ENCODE measurements at regions not wholly inside any gene's neighbourhood (a gene's known extent, or its start where the extent isn't known, plus 50 kb on each side); places are given as distances from the start of the nearest gene placed in this dataset.

DNA sequence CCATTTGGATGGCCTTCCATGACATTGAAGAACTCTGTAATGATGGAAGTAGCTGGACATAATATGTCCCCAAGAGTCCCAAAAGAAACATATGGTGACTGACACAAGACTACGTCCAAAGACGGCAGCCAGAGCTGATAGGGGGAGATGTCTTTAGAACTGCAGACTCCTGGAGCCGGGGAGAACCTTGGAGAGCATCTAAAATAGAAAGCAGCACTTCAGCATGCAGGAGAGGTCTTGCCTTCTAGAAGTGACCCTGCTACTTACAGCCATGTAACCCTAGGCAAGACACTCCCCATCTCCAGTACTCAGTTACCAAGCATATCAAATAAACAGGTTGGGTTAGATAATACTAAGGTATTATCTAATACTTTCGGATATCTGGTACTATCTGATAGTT, 143.8 kb upstream of the BCL6 start:
- CTCF ChIA-PET = no interaction called here
- H3K4me1 ChIP-seq (ENCODE audit: control insufficient read depth, insufficient read depth, low read length) = no peaks in the 10 kb centered on the region
- POLR2A ChIA-PET = no interaction called here
- H3K4me3 ChIP-seq (ENCODE audit: low read depth, low read length) = no peak overlapping the region
- TF ChIP-seq, protein P1, sequence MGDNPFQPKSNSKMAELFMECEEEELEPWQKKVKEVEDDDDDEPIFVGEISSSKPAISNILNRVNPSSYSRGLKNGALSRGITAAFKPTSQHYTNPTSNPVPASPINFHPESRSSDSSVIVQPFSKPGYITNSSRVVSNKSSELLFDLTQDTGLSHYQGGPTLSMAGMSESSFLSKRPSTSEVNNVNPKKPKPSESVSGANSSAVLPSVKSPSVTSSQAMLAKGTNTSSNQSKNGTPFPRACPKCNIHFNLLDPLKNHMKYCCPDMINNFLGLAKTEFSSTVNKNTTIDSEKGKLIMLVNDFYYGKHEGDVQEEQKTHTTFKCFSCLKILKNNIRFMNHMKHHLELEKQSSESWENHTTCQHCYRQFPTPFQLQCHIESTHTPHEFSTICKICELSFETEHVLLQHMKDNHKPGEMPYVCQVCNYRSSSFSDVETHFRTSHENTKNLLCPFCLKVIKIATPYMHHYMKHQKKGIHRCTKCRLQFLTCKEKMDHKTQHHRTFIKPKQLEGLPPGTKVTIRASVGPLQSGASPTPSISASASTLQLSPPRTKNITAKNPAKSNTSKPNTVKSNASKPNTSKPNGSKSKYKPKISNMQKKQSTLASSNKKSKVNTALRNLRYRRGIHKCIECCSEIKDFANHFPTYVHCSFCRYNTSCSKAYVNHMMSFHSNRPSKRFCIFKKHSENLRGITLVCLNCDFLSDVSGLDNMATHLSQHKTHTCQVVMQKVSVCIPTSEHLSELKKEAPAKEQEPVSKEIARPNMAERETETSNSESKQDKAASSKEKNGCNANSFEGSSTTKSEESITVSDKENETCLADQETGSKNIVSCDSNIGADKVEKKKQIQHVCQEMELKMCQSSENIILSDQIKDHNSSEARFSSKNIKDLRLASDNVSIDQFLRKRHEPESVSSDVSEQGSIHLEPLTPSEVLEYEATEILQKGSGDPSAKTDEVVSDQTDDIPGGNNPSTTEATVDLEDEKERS (tag by site-specific recombination; IDR thresholded peaks at IDR 0.05) = no peak
- TF ChIP-seq, protein P2, sequence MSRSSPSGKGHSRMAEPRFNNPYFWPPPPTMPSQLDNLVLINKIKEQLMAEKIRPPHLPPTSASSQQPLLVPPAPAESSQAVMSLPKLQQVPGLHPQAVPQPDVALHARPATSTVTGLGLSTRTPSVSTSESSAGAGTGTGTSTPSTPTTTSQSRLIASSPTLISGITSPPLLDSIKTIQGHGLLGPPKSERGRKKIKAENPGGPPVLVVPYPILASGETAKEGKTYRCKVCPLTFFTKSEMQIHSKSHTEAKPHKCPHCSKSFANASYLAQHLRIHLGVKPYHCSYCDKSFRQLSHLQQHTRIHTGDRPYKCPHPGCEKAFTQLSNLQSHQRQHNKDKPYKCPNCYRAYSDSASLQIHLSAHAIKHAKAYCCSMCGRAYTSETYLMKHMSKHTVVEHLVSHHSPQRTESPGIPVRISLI (tag by site-specific recombination; IDR thresholded peaks at IDR 0.05) = no peak
- TF ChIP-seq ZNF394 (tag by site-specific recombination; IDR thresholded peaks at IDR 0.05; ENCODE audit: borderline replicate concordance) = no peak
- no peak for TF ChIP-seq ZNF266 (tag by site-specific recombination; IDR thresholded peaks at IDR 0.05; ENCODE audit: low read depth)
- TF ChIP-seq, protein P3, sequence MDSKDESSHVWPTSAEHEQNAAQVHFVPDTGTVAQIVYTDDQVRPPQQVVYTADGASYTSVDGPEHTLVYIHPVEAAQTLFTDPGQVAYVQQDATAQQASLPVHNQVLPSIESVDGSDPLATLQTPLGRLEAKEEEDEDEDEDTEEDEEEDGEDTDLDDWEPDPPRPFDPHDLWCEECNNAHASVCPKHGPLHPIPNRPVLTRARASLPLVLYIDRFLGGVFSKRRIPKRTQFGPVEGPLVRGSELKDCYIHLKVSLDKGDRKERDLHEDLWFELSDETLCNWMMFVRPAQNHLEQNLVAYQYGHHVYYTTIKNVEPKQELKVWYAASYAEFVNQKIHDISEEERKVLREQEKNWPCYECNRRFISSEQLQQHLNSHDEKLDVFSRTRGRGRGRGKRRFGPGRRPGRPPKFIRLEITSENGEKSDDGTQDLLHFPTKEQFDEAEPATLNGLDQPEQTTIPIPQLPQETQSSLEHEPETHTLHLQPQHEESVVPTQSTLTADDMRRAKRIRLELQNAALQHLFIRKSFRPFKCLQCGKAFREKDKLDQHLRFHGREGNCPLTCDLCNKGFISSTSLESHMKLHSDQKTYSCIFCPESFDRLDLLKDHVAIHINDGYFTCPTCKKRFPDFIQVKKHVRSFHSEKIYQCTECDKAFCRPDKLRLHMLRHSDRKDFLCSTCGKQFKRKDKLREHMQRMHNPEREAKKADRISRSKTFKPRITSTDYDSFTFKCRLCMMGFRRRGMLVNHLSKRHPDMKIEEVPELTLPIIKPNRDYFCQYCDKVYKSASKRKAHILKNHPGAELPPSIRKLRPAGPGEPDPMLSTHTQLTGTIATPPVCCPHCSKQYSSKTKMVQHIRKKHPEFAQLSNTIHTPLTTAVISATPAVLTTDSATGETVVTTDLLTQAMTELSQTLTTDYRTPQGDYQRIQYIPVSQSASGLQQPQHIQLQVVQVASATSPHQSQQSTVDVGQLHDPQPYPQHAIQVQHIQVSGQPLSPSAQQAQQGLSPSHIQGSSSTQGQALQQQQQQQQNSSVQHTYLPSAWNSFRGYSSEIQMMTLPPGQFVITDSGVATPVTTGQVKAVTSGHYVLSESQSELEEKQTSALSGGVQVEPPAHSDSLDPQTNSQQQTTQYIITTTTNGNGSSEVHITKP (tag by site-specific recombination; IDR thresholded peaks at IDR 0.05) = no peak
- TF ChIP-seq ZNF140 (tag by site-specific recombination; IDR thresholded peaks at IDR 0.05) = no peak
- no peak for TF ChIP-seq SCRT2 (tag by site-specific recombination; IDR thresholded peaks at IDR 0.05)
- TF ChIP-seq, protein P4, sequence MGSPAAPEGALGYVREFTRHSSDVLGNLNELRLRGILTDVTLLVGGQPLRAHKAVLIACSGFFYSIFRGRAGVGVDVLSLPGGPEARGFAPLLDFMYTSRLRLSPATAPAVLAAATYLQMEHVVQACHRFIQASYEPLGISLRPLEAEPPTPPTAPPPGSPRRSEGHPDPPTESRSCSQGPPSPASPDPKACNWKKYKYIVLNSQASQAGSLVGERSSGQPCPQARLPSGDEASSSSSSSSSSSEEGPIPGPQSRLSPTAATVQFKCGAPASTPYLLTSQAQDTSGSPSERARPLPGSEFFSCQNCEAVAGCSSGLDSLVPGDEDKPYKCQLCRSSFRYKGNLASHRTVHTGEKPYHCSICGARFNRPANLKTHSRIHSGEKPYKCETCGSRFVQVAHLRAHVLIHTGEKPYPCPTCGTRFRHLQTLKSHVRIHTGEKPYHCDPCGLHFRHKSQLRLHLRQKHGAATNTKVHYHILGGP (tag by site-specific recombination; IDR thresholded peaks at IDR 0.05) = no peak
- TF ChIP-seq ZNF202 (tag by site-specific recombination; IDR thresholded peaks at IDR 0.05; ENCODE audit: borderline replicate concordance) = no peak
- TF ChIP-seq, protein P5, sequence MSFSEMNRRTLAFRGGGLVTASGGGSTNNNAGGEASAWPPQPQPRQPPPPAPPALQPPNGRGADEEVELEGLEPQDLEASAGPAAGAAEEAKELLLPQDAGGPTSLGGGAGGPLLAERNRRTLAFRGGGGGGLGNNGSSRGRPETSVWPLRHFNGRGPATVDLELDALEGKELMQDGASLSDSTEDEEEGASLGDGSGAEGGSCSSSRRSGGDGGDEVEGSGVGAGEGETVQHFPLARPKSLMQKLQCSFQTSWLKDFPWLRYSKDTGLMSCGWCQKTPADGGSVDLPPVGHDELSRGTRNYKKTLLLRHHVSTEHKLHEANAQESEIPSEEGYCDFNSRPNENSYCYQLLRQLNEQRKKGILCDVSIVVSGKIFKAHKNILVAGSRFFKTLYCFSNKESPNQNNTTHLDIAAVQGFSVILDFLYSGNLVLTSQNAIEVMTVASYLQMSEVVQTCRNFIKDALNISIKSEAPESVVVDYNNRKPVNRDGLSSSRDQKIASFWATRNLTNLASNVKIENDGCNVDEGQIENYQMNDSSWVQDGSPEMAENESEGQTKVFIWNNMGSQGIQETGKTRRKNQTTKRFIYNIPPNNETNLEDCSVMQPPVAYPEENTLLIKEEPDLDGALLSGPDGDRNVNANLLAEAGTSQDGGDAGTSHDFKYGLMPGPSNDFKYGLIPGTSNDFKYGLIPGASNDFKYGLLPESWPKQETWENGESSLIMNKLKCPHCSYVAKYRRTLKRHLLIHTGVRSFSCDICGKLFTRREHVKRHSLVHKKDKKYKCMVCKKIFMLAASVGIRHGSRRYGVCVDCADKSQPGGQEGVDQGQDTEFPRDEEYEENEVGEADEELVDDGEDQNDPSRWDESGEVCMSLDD (tag by site-specific recombination; IDR thresholded peaks at IDR 0.05) = no peak
- TF ChIP-seq ZNF626 (tag by site-specific recombination; IDR thresholded peaks at IDR 0.05) = no peak
- TF ChIP-seq PRDM1 (tag by site-specific recombination; IDR thresholded peaks at IDR 0.05) = no peak
- TF ChIP-seq, protein P6, sequence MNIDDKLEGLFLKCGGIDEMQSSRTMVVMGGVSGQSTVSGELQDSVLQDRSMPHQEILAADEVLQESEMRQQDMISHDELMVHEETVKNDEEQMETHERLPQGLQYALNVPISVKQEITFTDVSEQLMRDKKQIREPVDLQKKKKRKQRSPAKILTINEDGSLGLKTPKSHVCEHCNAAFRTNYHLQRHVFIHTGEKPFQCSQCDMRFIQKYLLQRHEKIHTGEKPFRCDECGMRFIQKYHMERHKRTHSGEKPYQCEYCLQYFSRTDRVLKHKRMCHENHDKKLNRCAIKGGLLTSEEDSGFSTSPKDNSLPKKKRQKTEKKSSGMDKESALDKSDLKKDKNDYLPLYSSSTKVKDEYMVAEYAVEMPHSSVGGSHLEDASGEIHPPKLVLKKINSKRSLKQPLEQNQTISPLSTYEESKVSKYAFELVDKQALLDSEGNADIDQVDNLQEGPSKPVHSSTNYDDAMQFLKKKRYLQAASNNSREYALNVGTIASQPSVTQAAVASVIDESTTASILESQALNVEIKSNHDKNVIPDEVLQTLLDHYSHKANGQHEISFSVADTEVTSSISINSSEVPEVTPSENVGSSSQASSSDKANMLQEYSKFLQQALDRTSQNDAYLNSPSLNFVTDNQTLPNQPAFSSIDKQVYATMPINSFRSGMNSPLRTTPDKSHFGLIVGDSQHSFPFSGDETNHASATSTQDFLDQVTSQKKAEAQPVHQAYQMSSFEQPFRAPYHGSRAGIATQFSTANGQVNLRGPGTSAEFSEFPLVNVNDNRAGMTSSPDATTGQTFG (tag by site-specific recombination; IDR thresholded peaks at IDR 0.05; ENCODE audit: borderline replicate concordance) = no peak
- no peak for TF ChIP-seq ZBTB20 (tag by site-specific recombination; IDR thresholded peaks at IDR 0.05)
- no peak for TF ChIP-seq ZNF341 (tag by site-specific recombination; IDR thresholded peaks at IDR 0.05; ENCODE audit: low read depth)
- TF ChIP-seq ZNF677 (tag by site-specific recombination; IDR thresholded peaks at IDR 0.05) = no peak
- TF ChIP-seq ZNF214 (tag by site-specific recombination; IDR thresholded peaks at IDR 0.05; ENCODE audit: borderline replicate concordance) = no peak
- TF ChIP-seq ZSCAN23 (tag by site-specific recombination; IDR thresholded peaks at IDR 0.05) = no peak
- TF ChIP-seq ZNF184 (tag by site-specific recombination; IDR thresholded peaks at IDR 0.05) = no peak
- no peaks in the 10 kb centered on the region for H3K36me3 ChIP-seq (ENCODE audit: control insufficient read depth in 2 of 2, insufficient read depth in 1 of 2, low read length in 2 of 2)
- H3K9me3 ChIP-seq (ENCODE audit: control insufficient read depth, insufficient read depth, low read depth, low read length) = no peaks in the 10 kb centered on the region
- no peak overlapping the region for H3K27ac ChIP-seq (ENCODE audit: extremely low read depth, low read depth, low read length)

All from HEK293 (cell line).